Activated naive CD8-positive, alpha-beta T cell treated with anti-CD3 and anti-CD28 coated beads, Interleukin-2, amount 50 U/mL, for 16 hours (primary cell): ENCODE measurements at regions not wholly inside any gene's neighbourhood (a gene's known extent, or its start where the extent isn't known, plus 50 kb on each side); places are given as distances from the start of the nearest gene placed in this dataset.
"Not testable (repeated sequence)": the region's sequence is repeated elsewhere in the genome, so short reads cannot be mapped to it uniquely, and the experiment has no call there.

ENCODE experiments used
- DNase-seq: peaks from one replicate; pipeline ENCODE4 v3.0.0-alpha.2; 2020; ENCODE audit warnings: low read depth, low spot score

DNA sequence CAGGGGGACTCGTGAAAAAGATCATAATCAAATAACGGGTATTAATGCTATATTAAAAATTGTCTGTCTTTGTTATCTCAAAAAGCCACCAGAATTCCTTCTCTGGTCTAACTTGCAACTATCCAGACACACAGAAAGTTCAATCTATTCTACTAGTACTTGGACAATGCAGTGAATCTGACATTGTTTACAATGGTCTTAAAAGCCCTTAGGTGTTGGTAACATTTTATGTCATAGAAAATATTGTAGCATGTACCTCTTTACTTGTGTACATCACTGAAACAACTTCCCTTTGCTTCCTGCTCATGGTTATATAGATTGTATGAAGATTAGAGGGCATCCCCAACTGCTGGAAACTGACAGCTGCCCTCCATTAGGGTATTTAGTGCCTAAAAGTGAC, 71.1 kb upstream of the PPP3CA start:
- no peak for DNase-seq

DNA sequence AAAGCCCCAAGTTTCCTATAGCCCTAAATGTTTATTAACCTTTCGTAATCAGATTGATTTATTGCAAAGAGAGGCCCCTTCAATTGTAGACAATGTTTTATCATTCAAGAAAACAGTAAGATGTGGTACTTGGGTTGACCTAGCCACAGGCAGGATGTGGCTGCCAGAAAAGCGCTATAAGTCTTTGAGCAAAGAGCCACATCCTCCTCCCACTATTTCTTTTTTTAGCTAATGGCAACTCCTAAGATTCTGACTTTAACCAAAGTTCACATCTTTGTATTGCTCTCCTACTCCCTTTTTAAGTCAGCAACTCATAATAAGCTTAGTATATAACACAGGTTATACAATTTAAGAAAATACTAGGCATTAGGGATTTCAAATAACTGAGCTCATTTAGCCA, 70.7 kb upstream of the PPP3CA start:
- peak; percentile 6 for DNase-seq

DNA sequence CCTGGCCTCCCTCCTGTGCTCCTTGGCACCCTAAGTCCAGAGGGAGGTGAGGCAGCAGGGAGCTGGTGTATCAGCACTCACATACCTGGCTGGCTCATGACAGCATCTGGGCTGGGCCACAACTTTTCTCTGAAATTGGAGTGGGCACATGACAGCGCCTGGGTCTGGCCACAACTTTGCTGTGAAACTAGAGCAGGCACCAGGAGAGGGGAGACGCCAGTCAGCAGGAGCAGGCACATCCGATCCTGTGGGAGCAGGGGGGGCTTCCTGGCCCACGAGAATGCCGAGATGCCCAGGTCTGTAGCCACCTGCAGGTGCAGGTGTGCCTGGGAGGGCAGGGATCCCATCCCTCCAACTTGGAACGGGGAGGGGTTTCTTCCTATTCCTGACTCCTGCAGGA, 69.7 kb upstream of the PPP3CA start:
- no peak for DNase-seq

DNA sequence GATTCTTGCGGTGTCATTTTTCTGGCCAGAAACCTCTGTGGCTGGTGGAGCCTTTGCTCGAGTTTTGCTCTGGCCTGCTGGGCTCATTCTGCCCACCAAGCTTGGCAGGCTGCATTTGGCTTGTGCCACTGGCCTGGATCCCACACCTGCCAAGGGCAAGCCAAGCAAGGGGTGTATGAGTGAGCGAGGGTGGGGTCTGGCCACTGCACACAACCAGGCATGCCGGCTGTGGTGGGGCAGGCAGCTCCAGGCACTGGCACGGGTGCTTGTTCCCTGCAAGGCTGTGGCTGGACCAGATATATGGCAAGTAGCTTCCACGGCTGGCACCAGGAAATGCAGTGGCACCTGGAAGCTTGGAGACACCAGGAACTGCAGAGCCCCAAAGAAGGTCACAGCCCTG, 68.6 kb upstream of the PPP3CA start:
- no peak for DNase-seq

DNA sequence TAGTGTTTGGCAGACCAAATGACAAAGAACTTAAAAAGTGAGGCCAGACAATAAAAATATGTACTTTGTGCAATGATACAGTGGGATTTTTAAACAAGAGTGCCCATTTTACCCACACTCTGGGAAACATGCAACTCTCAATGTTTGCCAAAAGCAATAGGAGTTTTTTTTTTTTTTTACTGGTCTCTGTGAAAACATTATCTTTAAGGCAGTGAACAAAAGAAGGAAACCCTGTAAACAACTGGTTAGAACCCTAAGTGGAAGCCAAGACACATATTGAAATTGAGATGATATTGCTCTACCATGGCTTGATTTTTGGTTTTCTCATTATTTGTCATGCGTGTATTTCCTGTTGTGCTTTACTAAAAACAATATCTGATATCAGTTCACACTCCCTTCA, 67.2 kb upstream of the PPP3CA start:
- DNase-seq: no peak

DNA sequence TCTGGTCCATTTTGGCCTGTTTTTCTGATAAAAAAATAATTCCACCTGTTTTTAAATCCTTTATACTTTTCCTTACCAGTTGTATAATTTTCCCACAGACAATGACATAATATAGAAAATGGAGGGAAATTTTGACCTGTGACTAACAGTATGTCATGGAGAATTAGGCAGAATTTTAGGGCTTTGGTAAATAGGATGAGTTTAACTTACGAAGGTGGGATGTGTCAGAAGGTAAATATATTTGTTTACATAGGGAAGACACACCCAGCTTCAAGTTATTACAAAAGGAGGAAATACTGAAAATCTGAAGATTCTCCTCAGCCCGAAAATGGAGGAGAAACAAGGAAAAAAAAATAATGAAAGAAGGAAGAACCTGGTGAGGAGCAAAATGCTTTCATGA, 64.6 kb upstream of the PPP3CA start:
- DNase-seq: no peak

DNA sequence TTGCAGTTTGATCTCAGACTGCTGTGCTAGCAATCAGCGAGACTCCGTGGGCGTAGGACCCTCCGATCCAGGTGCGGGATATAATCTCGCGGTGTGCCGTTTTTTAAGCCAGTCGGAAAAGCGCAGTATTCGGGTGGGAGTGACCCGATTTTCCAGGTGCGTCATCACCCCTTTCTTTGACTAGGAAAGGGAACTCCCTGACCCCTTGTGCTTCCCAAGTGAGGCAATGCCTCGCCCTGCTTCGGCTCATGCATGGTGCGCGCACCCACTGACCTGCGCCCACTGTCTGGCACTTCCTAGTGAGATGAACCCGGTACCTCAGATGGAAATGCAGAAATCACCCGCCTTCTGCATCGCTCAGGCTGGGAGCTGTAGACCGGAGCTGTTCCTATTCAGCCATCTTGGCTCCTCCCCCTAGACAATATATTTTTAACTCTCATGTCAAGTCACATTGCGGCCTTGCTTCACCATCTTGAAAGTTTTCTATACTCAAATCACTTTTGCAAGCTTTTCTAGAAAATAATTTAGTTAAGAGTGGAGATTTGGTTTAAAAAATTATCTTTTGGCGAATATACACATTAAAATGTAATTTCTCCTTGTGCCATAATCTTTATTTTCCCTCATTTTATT, 64.1 kb upstream of the PPP3CA start:
- DNase-seq: not testable (repeated sequence)

DNA sequence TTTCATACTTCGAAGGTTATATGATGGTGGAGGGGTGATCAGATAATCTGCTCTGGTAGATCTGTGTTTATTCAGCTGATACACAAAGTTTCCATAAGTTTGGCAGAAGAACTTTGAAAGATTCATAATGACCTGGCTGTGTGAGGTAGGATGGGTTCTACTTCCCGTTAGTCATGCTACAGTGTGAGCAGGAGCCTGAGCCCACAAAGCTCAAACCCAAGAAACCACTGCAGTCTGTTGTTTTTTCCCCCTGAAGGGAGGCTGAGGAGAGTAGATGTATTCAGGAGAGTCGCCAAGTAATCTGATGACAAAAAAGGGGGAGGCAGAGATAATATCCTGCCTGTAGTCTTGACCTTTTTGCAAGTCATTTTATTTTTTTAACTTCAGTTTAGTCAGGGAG, 52.8 kb upstream of the PPP3CA start:
- DNase-seq: no peak

DNA sequence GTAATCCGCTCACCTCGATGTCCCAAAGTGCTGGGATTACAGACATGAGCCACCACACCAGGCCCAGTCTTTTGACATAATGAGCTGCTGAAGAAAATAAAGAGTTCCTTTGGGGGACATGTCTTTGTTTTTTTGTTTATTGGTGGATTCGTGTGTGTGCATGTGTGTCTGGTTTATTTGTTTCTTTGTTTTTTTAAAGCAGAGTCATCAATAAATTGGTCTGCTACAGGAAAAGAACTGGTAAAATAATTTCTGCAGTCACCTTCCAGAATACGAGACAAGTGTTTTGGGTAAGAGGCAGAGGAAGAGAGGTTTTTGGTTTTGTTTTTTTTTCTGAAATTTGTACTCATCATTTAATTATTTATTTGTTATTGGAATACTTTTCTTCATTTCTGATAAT, 51.5 kb upstream of the PPP3CA start:
- no peak for DNase-seq
